ENCODE measurements at regions not wholly inside any gene's neighbourhood (a gene's known extent, or its start where the extent isn't known, plus 50 kb on each side); places are given as distances from the start of the nearest gene placed in this dataset.

- no peak overlapping the region for H3K9ac ChIP-seq (ENCODE audit: insufficient read depth, low read depth, low read length)
- no peak overlapping the region for H2AFZ ChIP-seq (ENCODE audit: low read length)
- TF ChIP-seq CHD2 (IDR thresholded peaks at IDR 0.05; ENCODE audit: low read depth, low read length) = no peak
- TF ChIP-seq, protein P1, sequence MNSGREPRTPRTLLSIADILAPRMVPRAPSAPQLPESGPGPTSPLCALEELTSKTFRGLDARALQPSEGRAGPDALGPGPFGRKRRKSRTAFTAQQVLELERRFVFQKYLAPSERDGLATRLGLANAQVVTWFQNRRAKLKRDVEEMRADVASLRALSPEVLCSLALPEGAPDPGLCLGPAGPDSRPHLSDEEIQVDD (CRISPR knock-in tag; IDR thresholded peaks at IDR 0.05; ENCODE audit: borderline replicate concordance) = no peak
- TF ChIP-seq, protein P2, sequence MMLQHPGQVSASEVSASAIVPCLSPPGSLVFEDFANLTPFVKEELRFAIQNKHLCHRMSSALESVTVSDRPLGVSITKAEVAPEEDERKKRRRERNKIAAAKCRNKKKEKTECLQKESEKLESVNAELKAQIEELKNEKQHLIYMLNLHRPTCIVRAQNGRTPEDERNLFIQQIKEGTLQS (CRISPR knock-in tag; IDR thresholded peaks at IDR 0.05) = no peak
- in situ Hi-C loops (cut with HindIII; ENCODE audit: extremely low pct_ligation_motif_present, low pct_unique_long_range_greater_than_20kb) = no loop called here
- ATAC-seq (no peak), DNase-seq (ENCODE audit: low spot score) (no peak), FAIRE-seq (no peak)
- BruUV-seq (replicated peaks) = no TSS peak
- no peaks in the 10 kb centered on the region for H3K27me3 ChIP-seq (ENCODE audit: control insufficient read depth in 1 of 2, insufficient read depth in 2 of 2, low read length in 2 of 2)
- no peak overlapping the region for H3K27ac ChIP-seq (ENCODE audit: extremely low read length, insufficient read depth, low read length)
- H3K4me3 ChIP-seq (replicated peaks in 1 of 3; ENCODE audit: insufficient read depth in 1 of 3, low read depth in 2 of 3, low read length in 3 of 3) = no peak overlapping the region
- no peaks in the 10 kb centered on the region for H3K9me3 ChIP-seq (ENCODE audit: low read length)
- no peaks in the 10 kb centered on the region for H3K36me3 ChIP-seq (replicated peaks in 1 of 2; ENCODE audit: control insufficient read depth in 1 of 2, insufficient read depth in 2 of 2, low read length in 2 of 2)
- ChIA-PET CTCF (ENCODE audit: low intra/inter-chr PET ratio, low total read pairs) (no interaction called here), POLR2A (no interaction called here)
- no peaks in the 10 kb centered on the region for H4K20me1 ChIP-seq (ENCODE audit: insufficient read depth, low read length)
- H3K4me1 ChIP-seq (ENCODE audit: insufficient read depth, low read length) = no peaks in the 10 kb centered on the region
- 23% methylated on average over 1 of the region's 1 CpG for WGBS (ENCODE audit: low lambda C conversion rate)
- intact Hi-C loops (cut with micrococcal nuclease; ENCODE audit: unreplicated experiment) = no loop called here
- no peak overlapping the region for H3K4me2 ChIP-seq (ENCODE audit: low read depth, low read length)
- no peaks in the 10 kb centered on the region for H3K79me2 ChIP-seq (ENCODE audit: insufficient read depth, low read length)
Measured at GRCh38 chr9:81214975-81215374, 474.4 kb downstream of the TLE1 start.

DNA sequence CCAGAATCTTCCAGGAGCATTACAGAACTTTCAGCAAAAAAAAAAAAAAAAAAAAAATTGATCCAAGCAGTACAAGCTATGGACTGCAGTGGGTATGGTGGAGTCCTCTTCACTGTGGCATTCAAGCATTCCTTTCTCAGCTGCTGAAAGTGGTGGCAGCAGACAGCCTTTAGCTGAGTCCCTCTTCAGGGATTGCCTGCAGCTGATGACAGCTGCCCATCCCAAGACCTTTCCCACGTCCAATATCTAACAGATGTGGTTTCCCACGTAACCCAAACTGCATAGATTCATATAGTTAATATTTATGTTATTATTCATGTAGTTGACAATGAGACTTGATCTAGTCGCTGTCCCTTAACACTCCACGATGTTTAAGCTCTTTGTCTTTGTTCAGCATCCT, 475.9 kb downstream of the TLE1 start:
- H3K9ac ChIP-seq (ENCODE audit: insufficient read depth, low read depth, low read length) = no peak overlapping the region
- 0% methylated on average over 4 of the region's 4 CpGs for WGBS (ENCODE audit: low lambda C conversion rate)
- FAIRE-seq (no peak), ATAC-seq (no peak), DNase-seq (ENCODE audit: low spot score) (no peak)
- no peaks in the 10 kb centered on the region for H4K20me1 ChIP-seq (ENCODE audit: insufficient read depth, low read length)
- no peak overlapping the region for H2AFZ ChIP-seq (ENCODE audit: low read length)
- H3K27me3 ChIP-seq (ENCODE audit: control insufficient read depth in 1 of 2, insufficient read depth in 2 of 2, low read length in 2 of 2) = no peaks in the 10 kb centered on the region
- no peak overlapping the region for H3K27ac ChIP-seq (ENCODE audit: extremely low read length, insufficient read depth, low read length)
- no peak overlapping the region for H3K4me2 ChIP-seq (ENCODE audit: low read depth, low read length)
- POLR2A ChIA-PET = no interaction called here
- H3K4me3 ChIP-seq (replicated peaks in 1 of 3; ENCODE audit: insufficient read depth in 1 of 3, low read depth in 2 of 3, low read length in 3 of 3) = no peak overlapping the region
- no peaks in the 10 kb centered on the region for H3K36me3 ChIP-seq (replicated peaks in 1 of 2; ENCODE audit: control insufficient read depth in 1 of 2, insufficient read depth in 2 of 2, low read length in 2 of 2)
- H3K9me3 ChIP-seq (ENCODE audit: low read length) = no peaks in the 10 kb centered on the region
- no peaks in the 10 kb centered on the region for H3K4me1 ChIP-seq (ENCODE audit: insufficient read depth, low read length)
- BruUV-seq (replicated peaks) = no TSS peak
- in situ Hi-C loops (cut with HindIII; ENCODE audit: extremely low pct_ligation_motif_present, low pct_unique_long_range_greater_than_20kb) = no loop called here
- intact Hi-C loops (cut with micrococcal nuclease; ENCODE audit: unreplicated experiment) = no loop called here
- TF ChIP-seq ZNF563 (CRISPR knock-in tag; IDR thresholded peaks at IDR 0.05) (no peak), TRIM24 (CRISPR knock-in tag; IDR thresholded peaks at IDR 0.05) (no peak), GATA4 (IDR thresholded peaks at IDR 0.05; ENCODE audit: borderline replicate concordance, low read depth) (no peak), SALL2 (CRISPR knock-in tag; IDR thresholded peaks at IDR 0.05) (no peak), SP4 (CRISPR knock-in tag; IDR thresholded peaks at IDR 0.05) (no peak)
- CTCF ChIA-PET (ENCODE audit: low intra/inter-chr PET ratio, low total read pairs) = no interaction called here
- no peaks in the 10 kb centered on the region for H3K79me2 ChIP-seq (ENCODE audit: insufficient read depth, low read length)
